Sigmoid colon (tissue), 6 donors: ENCODE measurements at regions not wholly inside any gene's neighbourhood (a gene's known extent, or its start where the extent isn't known, plus 50 kb on each side); places are given as distances from the start of the nearest gene placed in this dataset.

ENCODE experiments used
- DNase-seq: peaks from one replicate; pipeline ENCODE4 v3.0.0-alpha.2; 2019
- H3K27ac ChIP-seq, 4 donors: fragments of 200-600 bp; sonication (generic); one replicate each; pipeline ENCODE4 v1.5.1; 2016 to 2019; ENCODE audit warnings: mild to moderate bottlenecking in 1 of 4
- H3K27me3 ChIP-seq, 3 donors: fragments of 200-600 bp; sonication (generic); one replicate each; pipeline ENCODE4 v1.5.1; 2019; ENCODE audit warnings: mild to moderate bottlenecking in 1 of 3
- H3K36me3 ChIP-seq, 4 donors: fragments of 200-600 bp; sonication (generic); one replicate each; pipeline ENCODE4 v1.5.1; 2016 to 2019
- H3K4me1 ChIP-seq, 4 donors: fragments of 200-600 bp; sonication (generic); one replicate each; pipeline ENCODE4 v1.5.1; 2017 to 2019
- H3K4me3 ChIP-seq, 4 donors: fragments of 200-600 bp; sonication (generic); one replicate each; pipeline ENCODE4 v1.5.1; 2017 to 2019; ENCODE audit warnings: mild to moderate bottlenecking in 2 of 4, moderate library complexity in 1 of 4
- H3K9me3 ChIP-seq, 4 donors: fragments of 200-600 bp in 3 of 4; sonication (generic) in 3 of 4; one replicate each; pipeline versions ENCODE4 v1.5.1 to v1.6.1; 2013 to 2019
- CTCF ChIP-seq, 4 experiments: fragments of 450-650 bp in 3 of 4; fragments of 200-600 bp in 1 of 4; IDR thresholded peaks; one replicate each; pipeline ENCODE4 v1.5.1; 2016 to 2019; ENCODE audit warnings: antibody characterized with exemption in 4 of 4, mild to moderate bottlenecking in 3 of 4, moderate library complexity in 2 of 4
- EP300 ChIP-seq, 4 donors: sonication (generic); formaldehyde crosslinking; IDR thresholded peaks; one replicate each; pipeline ENCODE4 v1.6.1; 2017; ENCODE audit warnings: antibody characterized with exemption in 4 of 4
- POLR2A ChIP-seq, 2 donors: fragments of 450-650 bp; IDR thresholded peaks; one replicate each; pipeline ENCODE4 v1.6.1; 2016; ENCODE audit warnings: antibody characterized with exemption in 2 of 2, mild to moderate bottlenecking in 2 of 2, moderate library complexity in 2 of 2
- POLR2AphosphoS5 ChIP-seq, 4 donors: sonication (generic); formaldehyde crosslinking; IDR thresholded peaks; one replicate each; pipeline ENCODE4 v1.6.1; 2017; ENCODE audit warnings: antibody characterized with exemption in 4 of 4
- WGBS, 2 donors: extraction: QIAGEN DNeasy Blood & Tissue Kit; methylation state at CpG; one replicate each; pipeline ENCODE4 v1.1.7; 2013; 5-methylcytosine and 5-hydroxymethylcytosine counted together
- intact Hi-C: fragments of 100-400 bp; cut with DNase I; formaldehyde crosslinking; loops from one replicate; pipeline ENCODE4 v1.15.1; 2023
- donor health status: healthy with polysubstance abuse.
- donor health status: healthy.

- H3K27ac ChIP-seq: peak overlapping the region; percentile 76 to 86 (median 82)
- 14 to 17% methylated on average over 16 of the region's 16 CpGs for WGBS, 2 donors
- H3K4me1 ChIP-seq: peaks cover 0 to 25% (median 16%) of the 10 kb centered on the region in 4 donors
Observed at GRCh38 chr5:154683101-154683880, 71.9 kb upstream of the LARP1 start.

GRCh38 chr5:154679501-154679900, 75.7 kb upstream of the LARP1 start:
- TF ChIP-seq CTCF (IDR thresholded peaks at IDR 0.05): no peak
- no peak for TF ChIP-seq POLR2A (IDR thresholded peaks at IDR 0.05)
- TF ChIP-seq EP300 (IDR thresholded peaks at IDR 0.05): no peak
- TF ChIP-seq POLR2AphosphoS5 (IDR thresholded peaks at IDR 0.05): no peak
- H3K4me3 ChIP-seq: no peak overlapping the region
- H3K9me3 ChIP-seq: no peaks in the 10 kb centered on the region
- H3K4me1 ChIP-seq: peaks cover 0 to 23% (median 16%) of the 10 kb centered on the region in 4 donors
- WGBS, 2 donors: 88 to 94% methylated on average over 4 of the region's 4 CpGs
- no peaks in the 10 kb centered on the region for H3K27me3 ChIP-seq
- no peak overlapping the region for H3K27ac ChIP-seq
- DNase-seq: no peak
- no peaks in the 10 kb centered on the region for H3K36me3 ChIP-seq
- intact Hi-C loops: no loop called here

More at GRCh38 chr5:154683101-154683880, 71.9 kb upstream of the LARP1 start:
- Histone ChIP-seq H3K9me3 (no peaks in the 10 kb centered on the region), H3K4me3 (peak overlapping the region; percentile 15 to 55 (median 52)), H3K36me3 (no peaks in the 10 kb centered on the region), H3K27me3 (no peaks in the 10 kb centered on the region)
- DNase-seq: no peak
- intact Hi-C loops: loop anchor here (10.0 kb wide), 1 partner anchor 262 kb away; the partner anchor contains the start of gene MRPL22
- TF ChIP-seq CTCF (IDR thresholded peaks at IDR 0.05) (no peak), POLR2AphosphoS5 (IDR thresholded peaks at IDR 0.05) (no peak), EP300 (IDR thresholded peaks at IDR 0.05) (no peak), POLR2A (IDR thresholded peaks at IDR 0.05) (no peak)

GRCh38 chr5:154677921-154678320, 77.3 kb upstream of the LARP1 start:
- peaks cover 0 to 7% (median 3%) of the 10 kb centered on the region in 4 donors for H3K4me1 ChIP-seq
- H3K36me3 ChIP-seq: no peaks in the 10 kb centered on the region
- no peak for TF ChIP-seq CTCF (IDR thresholded peaks at IDR 0.05)
- TF ChIP-seq POLR2AphosphoS5 (IDR thresholded peaks at IDR 0.05): no peak
- TF ChIP-seq EP300 (IDR thresholded peaks at IDR 0.05): no peak
- H3K4me3 ChIP-seq: no peak overlapping the region
- no peak for DNase-seq
- no peaks in the 10 kb centered on the region for H3K9me3 ChIP-seq
- WGBS, 2 donors: 32 to 35% methylated on average over 2 of the region's 2 CpGs
- intact Hi-C loops: no loop called here
- H3K27ac ChIP-seq: peak overlapping the region in 2 of 4 donors; percentile 48 to 49
- H3K27me3 ChIP-seq: no peaks in the 10 kb centered on the region

GRCh38 chr5:154676508-154676907, 78.7 kb upstream of the LARP1 start:
- Histone ChIP-seq H3K27ac (no peak overlapping the region), H3K4me3 (no peak overlapping the region), H3K4me1 (no peaks in the 10 kb centered on the region), H3K9me3 (no peaks in the 10 kb centered on the region), H3K36me3 (no peaks in the 10 kb centered on the region), H3K27me3 (no peaks in the 10 kb centered on the region)
- DNase-seq: no peak
- WGBS, 2 donors: 86 to 91% methylated on average over 1 of the region's 1 CpG
- intact Hi-C loops: no loop called here
- no peak for TF ChIP-seq POLR2A (IDR thresholded peaks at IDR 0.05)
- TF ChIP-seq CTCF (IDR thresholded peaks at IDR 0.05): no peak
- no peak for TF ChIP-seq POLR2AphosphoS5 (IDR thresholded peaks at IDR 0.05)
